Neural cell (in vitro differentiated cells): ENCODE measurements at regions not wholly inside any gene's neighbourhood (a gene's known extent, or its start where the extent isn't known, plus 50 kb on each side); places are given as distances from the start of the nearest gene placed in this dataset.
A peak's percentile ranks its signal among the peaks of the same experiment; 100 is the strongest.

Experiments
- H2AFZ ChIP-seq: fragments of 200-600, 300-800 bp; sonication (generic), shearing (Covaris generic); 2 replicates; pipeline ENCODE4 v1.6.0; 2014; ENCODE audit warnings: low read depth, mild to moderate bottlenecking, antibody characterized with exemption, low read length, moderate library complexity
- H3F3A ChIP-seq: fragments of 200-600 bp; shearing (Covaris generic); 2 replicates; pipeline ENCODE4 v1.6.1; 2016; ENCODE audit warnings: mild to moderate bottlenecking, moderate library complexity, mixed read lengths, antibody characterized with exemption, low read length; ENCODE audit not compliant: insufficient read depth, poor library complexity, severe bottlenecking
- H3K27ac ChIP-seq: fragments of 200-600, 300-800 bp; sonication (generic), shearing (Covaris generic); 2 replicates; pipeline ENCODE4 v1.5.1; 2014; ENCODE audit warnings: mild to moderate bottlenecking, low read length, moderate library complexity
- H3K27me3 ChIP-seq: fragments of 300-800, 200-600 bp; sonication (generic), shearing (Covaris generic); 2 replicates; pipeline ENCODE4 v1.6.0; 2014; ENCODE audit warnings: mild to moderate bottlenecking, low read depth, low read length, moderate library complexity; ENCODE audit not compliant: insufficient read depth
- H3K36me3 ChIP-seq: fragments of 300-800, 200-600 bp; sonication (generic), shearing (Covaris generic); 2 replicates; pipeline ENCODE4 v1.5.1; 2014; ENCODE audit warnings: mild to moderate bottlenecking, antibody characterized with exemption, low read length, moderate library complexity; ENCODE audit not compliant: insufficient read depth
- H3K4me2 ChIP-seq: fragments of 300-800, 200-600 bp; sonication (generic), shearing (Covaris generic); 2 replicates; pipeline ENCODE4 v1.6.0; 2014; ENCODE audit warnings: mild to moderate bottlenecking, low read length
- H3K4me3 ChIP-seq: fragments of 300-800, 200-600 bp; sonication (generic), shearing (Covaris generic); 2 replicates; pipeline ENCODE4 v1.5.1; 2014; ENCODE audit warnings: mild to moderate bottlenecking, low read length, moderate library complexity
- H3K79me2 ChIP-seq: fragments of 200-600 bp; shearing (Covaris generic); replicated peaks from 2 replicates; pipeline ENCODE4 v1.6.0; 2014; ENCODE audit warnings: mild to moderate bottlenecking, low read length, moderate library complexity; ENCODE audit not compliant: insufficient read depth
- H3K9ac ChIP-seq: fragments of 300-800, 200-600 bp; sonication (generic), shearing (Covaris generic); 2 replicates; pipeline ENCODE4 v1.6.1; 2016; ENCODE audit warnings: mild to moderate bottlenecking, low read length, mixed read lengths
- H3K9me2 ChIP-seq: fragments of 200-600 bp; shearing (Covaris generic); 2 replicates; pipeline ENCODE4 v1.6.1; 2016; ENCODE audit warnings: mild to moderate bottlenecking, low read length, mixed read lengths; ENCODE audit not compliant: insufficient read depth
- H3K9me3 ChIP-seq: fragments of 200-600, 300-800 bp; sonication (generic), shearing (Covaris generic); 2 replicates; pipeline ENCODE4 v1.6.1; 2016; ENCODE audit warnings: mild to moderate bottlenecking, mixed run types, low read length, moderate library complexity, mixed read lengths
- H4K20me1 ChIP-seq: fragments of 200-600 bp; shearing (Covaris generic); 2 replicates; pipeline ENCODE4 v1.6.1; 2016; ENCODE audit warnings: mild to moderate bottlenecking, mixed run types; ENCODE audit not compliant: insufficient read depth
- CTCF ChIP-seq: fragments of 450-650 bp; IDR thresholded peaks from 2 replicates; pipeline ENCODE4 v1.5.1; 2014; ENCODE audit warnings: antibody characterized with exemption, mild to moderate bottlenecking, moderate library complexity; ENCODE audit not compliant: poor library complexity, severe bottlenecking
- EP300 ChIP-seq: fragments of 450-650 bp; conservative IDR thresholded peaks from 2 replicates; pipeline ENCODE4 v1.6.1; 2014; ENCODE audit warnings: antibody characterized with exemption, mild to moderate bottlenecking, moderate library complexity; ENCODE audit not compliant: poor library complexity, severe bottlenecking
- EZH2 ChIP-seq: fragments of 200-600, 300-800 bp; shearing (Covaris generic), sonication (generic); IDR thresholded peaks from 2 replicates; pipeline ENCODE4 v1.6.1; 2014; ENCODE audit warnings: antibody characterized with exemption, low read length, borderline replicate concordance, mild to moderate bottlenecking; ENCODE audit not compliant: insufficient read depth, poor library complexity, severe bottlenecking
- MXI1 ChIP-seq: fragments of 450-650 bp; conservative IDR thresholded peaks from 2 replicates; pipeline ENCODE4 v1.6.1; 2014; ENCODE audit warnings: antibody characterized with exemption, mild to moderate bottlenecking; ENCODE audit not compliant: poor library complexity, severe bottlenecking
- POLR2AphosphoS5 ChIP-seq: IDR thresholded peaks from 2 replicates; pipeline ENCODE4 v1.6.1; 2012
- RAD21 ChIP-seq: fragments of 450-650 bp; conservative IDR thresholded peaks from 2 replicates; pipeline ENCODE4 v1.6.1; 2014; ENCODE audit warnings: antibody characterized with exemption, mild to moderate bottlenecking, moderate library complexity
- REST ChIP-seq: IDR thresholded peaks from 2 replicates; pipeline ENCODE4 v1.6.1; 2012; ENCODE audit warnings: borderline replicate concordance
- SMC3 ChIP-seq: fragments of 450-650 bp; conservative IDR thresholded peaks from 2 replicates; pipeline ENCODE4 v1.6.1; 2014; ENCODE audit warnings: antibody characterized with exemption, mild to moderate bottlenecking, moderate library complexity; ENCODE audit not compliant: poor library complexity
- TAF1 ChIP-seq: IDR thresholded peaks from 2 replicates; pipeline ENCODE4 v1.6.1; 2012; ENCODE audit warnings: low read depth

- no peak overlapping the region for H2AFZ ChIP-seq
- no peaks in the 10 kb centered on the region for H3K9me3 ChIP-seq
- H3K9ac ChIP-seq, result no peak overlapping the region
- H3K4me3 ChIP-seq, result no peak overlapping the region
- no peaks in the 10 kb centered on the region for H3F3A ChIP-seq
- H3K79me2 ChIP-seq, result no peaks in the 10 kb centered on the region
- H3K4me2 ChIP-seq, result no peak overlapping the region
- no peaks in the 10 kb centered on the region for H4K20me1 ChIP-seq
- TF ChIP-seq TAF1 (no peak), RAD21 (no peak), EP300 (no peak), MXI1 (no peak), SMC3 (no peak)
- no peak overlapping the region for H3K27ac ChIP-seq
- no peaks in the 10 kb centered on the region for H3K9me2 ChIP-seq
- H3K36me3 ChIP-seq, result no peaks in the 10 kb centered on the region
- no peaks in the 10 kb centered on the region for H3K27me3 ChIP-seq
Observed at GRCh38 chr6:97702248-97702647, 419.2 kb upstream of the MMS22L start.

- Histone ChIP-seq H3K36me3 (no peaks in the 10 kb centered on the region), H3K27me3 (no peaks in the 10 kb centered on the region), H3K9ac (no peak overlapping the region), H3K27ac (no peak overlapping the region), H3K79me2 (no peaks in the 10 kb centered on the region), H3K4me3 (no peak overlapping the region), H3K9me2 (no peaks in the 10 kb centered on the region), H3K9me3 (no peaks in the 10 kb centered on the region), H3F3A (no peaks in the 10 kb centered on the region), H3K4me2 (no peak overlapping the region), H4K20me1 (no peaks in the 10 kb centered on the region), H2AFZ (no peak overlapping the region)
- no peak for TF ChIP-seq REST
- no peak for TF ChIP-seq POLR2AphosphoS5
- no peak for TF ChIP-seq CTCF
- no peak for TF ChIP-seq EZH2
- no peak for TF ChIP-seq TAF1
- no peak for TF ChIP-seq MXI1
- no peak for TF ChIP-seq SMC3
- TF ChIP-seq RAD21, result no peak
- no peak for TF ChIP-seq EP300
Observed at GRCh38 chr6:97703661-97704060, 420.6 kb upstream of the MMS22L start.

- H3F3A ChIP-seq, result no peaks in the 10 kb centered on the region
- H2AFZ ChIP-seq, result no peak overlapping the region
- no peak overlapping the region for H3K4me3 ChIP-seq
- no peak for TF ChIP-seq POLR2AphosphoS5
- peak; percentile 52 for TF ChIP-seq RAD21
- peak; percentile 49 for TF ChIP-seq SMC3
- TF ChIP-seq REST, result no peak
- no peak for TF ChIP-seq MXI1
- TF ChIP-seq TAF1, result no peak
- TF ChIP-seq CTCF, result peak; percentile 48
- no peak for TF ChIP-seq EZH2
- no peak for TF ChIP-seq EP300
- no peaks in the 10 kb centered on the region for H3K9me2 ChIP-seq
- H3K9ac ChIP-seq, result no peak overlapping the region
- no peaks in the 10 kb centered on the region for H4K20me1 ChIP-seq
- H3K9me3 ChIP-seq, result no peaks in the 10 kb centered on the region
- no peaks in the 10 kb centered on the region for H3K27me3 ChIP-seq
- no peak overlapping the region for H3K27ac ChIP-seq
- H3K36me3 ChIP-seq, result no peaks in the 10 kb centered on the region
- H3K79me2 ChIP-seq, result no peaks in the 10 kb centered on the region
- no peak overlapping the region for H3K4me2 ChIP-seq
Observed at GRCh38 chr6:97705568-97705967, 422.6 kb upstream of the MMS22L start.
